HepG2 (cell line): ENCODE measurements at regions not wholly inside any gene's neighbourhood (a gene's known extent, or its start where the extent isn't known, plus 50 kb on each side); places are given as distances from the start of the nearest gene placed in this dataset.

ENCODE experiments used
- ATAC-seq: fragments of 200-7000 bp; cut with Tn5 transposase; 3 replicates; pipeline ENCODE4 v1.9.1; 2020; ENCODE audit warnings: mild to moderate bottlenecking, moderate library complexity
- BruUV-seq: library from RNA; stranded (reverse); fragments of 400-500 nt; replicated peaks from 2 replicates; lab custom pipeline; 2021; lab: Mats Ljungman, UMichigan
- CTCF ChIA-PET: fragments of 300-600 bp; formaldehyde crosslinking; extraction: SDS; loops from one replicate; lab custom pipeline; 2021; ENCODE audit warnings: low total read pairs, inconsistent platforms, low intra/inter-chr PET ratio; lab: Yijun Ruan, JAX
- POLR2A ChIA-PET: fragments of 350-600 bp; sonication (Branson Sonifier 250); formaldehyde crosslinking; loops from one replicate; lab custom pipeline; 2020; ENCODE audit warnings: antibody characterized with exemption, inconsistent platforms; lab: Yijun Ruan, JAX
- DNase-seq: peaks from one replicate; pipeline ENCODE4 v3.0.0-alpha.2; 2015; ENCODE audit warnings: low spot score
- FAIRE-seq: peaks from 3 replicates; lab custom pipeline; 2011; peaks lifted over from hg19 to GRCh38; lab: Jason Lieb, UNC
- H2AFZ ChIP-seq: one replicate; pipeline ENCODE4 v1.6.1; 2011; ENCODE audit warnings: low read length, inconsistent platforms
- H3K27ac ChIP-seq: fragments of 300-600 bp; 3 replicates; pipeline ENCODE4 v1.8.0; 2011; ENCODE audit warnings: mixed run types, mild to moderate bottlenecking, mixed read lengths, low read length, inconsistent platforms; ENCODE audit not compliant: insufficient read depth; ENCODE audit errors: extremely low read length
- H3K27me3 ChIP-seq, 2 experiments: fragments of 200-600 bp in 1 of 2; 2 replicates in 1 of 2; 3 replicates in 1 of 2; pipeline versions ENCODE4 v1.6.0 to v1.8.0; 2011; ENCODE audit warnings: low read length in 2 of 2, mild to moderate bottlenecking in 2 of 2, moderate library complexity in 2 of 2, inconsistent platforms in 1 of 2; ENCODE audit not compliant: insufficient read depth in 2 of 2, control insufficient read depth in 1 of 2
- H3K36me3 ChIP-seq, 2 experiments: fragments of 200-600 bp in 1 of 2; replicated peaks in 1 of 2; 2 replicates in 1 of 2; 3 replicates in 1 of 2; pipeline versions ENCODE4 v1.5.1 to v1.8.0; 2011; ENCODE audit warnings: low read length in 2 of 2, inconsistent platforms in 1 of 2; ENCODE audit not compliant: insufficient read depth in 2 of 2, control insufficient read depth in 1 of 2
- H3K4me1 ChIP-seq: 2 replicates; pipeline ENCODE4 v1.5.1; 2012; ENCODE audit warnings: low read length, inconsistent platforms; ENCODE audit not compliant: insufficient read depth
- H3K4me2 ChIP-seq: 2 replicates; pipeline ENCODE4 v1.6.0; 2011; ENCODE audit warnings: low read depth, low read length, inconsistent platforms
- H3K4me3 ChIP-seq, 3 experiments: fragments of 200-600 bp in 1 of 3; sonication (generic), shearing (Covaris generic) in 1 of 3; replicated peaks in 1 of 3; 2 replicates each; pipeline ENCODE4 v1.5.1; 2011 to 2016; ENCODE audit warnings: low read length in 3 of 3, inconsistent platforms in 2 of 3, low read depth in 2 of 3, mild to moderate bottlenecking in 2 of 3, control low read depth in 1 of 3, mixed read lengths in 1 of 3; ENCODE audit not compliant: insufficient read depth in 1 of 3
- H3K79me2 ChIP-seq: one replicate; pipeline ENCODE4 v1.6.1; 2011; ENCODE audit warnings: low read length, inconsistent platforms; ENCODE audit not compliant: insufficient read depth
- H3K9ac ChIP-seq: 2 replicates; pipeline ENCODE4 v1.6.0; 2011; ENCODE audit warnings: mild to moderate bottlenecking, low read depth, low read length, inconsistent platforms; ENCODE audit not compliant: insufficient read depth
- H3K9me3 ChIP-seq: 2 replicates; pipeline ENCODE4 v1.5.1; 2012; ENCODE audit warnings: mild to moderate bottlenecking, low read length
- H4K20me1 ChIP-seq: 2 replicates; pipeline ENCODE4 v1.6.0; 2011; ENCODE audit warnings: inconsistent platforms, mild to moderate bottlenecking, low read length, moderate library complexity; ENCODE audit not compliant: insufficient read depth
- CENPT ChIP-seq: sonication (generic); formaldehyde crosslinking; IDR thresholded peaks from 2 replicates; pipeline ENCODE4 v1.8.0; 2022; ENCODE audit warnings: low read depth, mild to moderate bottlenecking, moderate library complexity, missing genetic modification reagents
- CHD2 ChIP-seq: IDR thresholded peaks from 2 replicates; pipeline ENCODE4 v1.6.1; 2011; ENCODE audit warnings: low read depth, low read length, improper control_type of control experiment
- FOSL1 ChIP-seq: sonication (generic); formaldehyde crosslinking; IDR thresholded peaks from 2 replicates; pipeline ENCODE4 v1.9.0; 2021; ENCODE audit warnings: missing genetic modification reagents, borderline replicate concordance
- HDAC6 ChIP-seq: fragments of 200-600 bp; sonication (generic); IDR thresholded peaks from 2 replicates; pipeline ENCODE4 v1.7.0; 2017; ENCODE audit warnings: mild to moderate bottlenecking, antibody characterized with exemption, low read length, low read depth
- JUNB ChIP-seq: sonication (generic); formaldehyde crosslinking; IDR thresholded peaks from 2 replicates; pipeline ENCODE4 v1.8.0; 2022; ENCODE audit warnings: missing genetic modification reagents, mild to moderate bottlenecking, borderline replicate concordance
- MLLT10 ChIP-seq: sonication (generic); formaldehyde crosslinking; IDR thresholded peaks from 2 replicates; pipeline ENCODE4 v1.4.0; 2020; ENCODE audit warnings: missing genetic modification reagents
- MTA1 ChIP-seq: sonication (generic); formaldehyde crosslinking; IDR thresholded peaks from 2 replicates; pipeline ENCODE4 v1.4.0; 2020; ENCODE audit warnings: missing genetic modification reagents, mild to moderate bottlenecking, borderline replicate concordance
- SIN3A ChIP-seq: IDR thresholded peaks from 2 replicates; pipeline ENCODE4 v1.6.1; 2011; ENCODE audit warnings: low read depth, mild to moderate bottlenecking, control low read depth, low read length, borderline replicate concordance
- ZFP62 ChIP-seq: sonication (generic); formaldehyde crosslinking; IDR thresholded peaks from 2 replicates; pipeline ENCODE4 v1.4.0; 2020; ENCODE audit warnings: missing genetic modification reagents
- ZNF138 ChIP-seq: sonication (generic); formaldehyde crosslinking; IDR thresholded peaks from 2 replicates; pipeline ENCODE4 v1.5.0; 2020; ENCODE audit warnings: mild to moderate bottlenecking, low read depth, missing genetic modification reagents
- ZNF331 ChIP-seq: sonication (generic); formaldehyde crosslinking; IDR thresholded peaks from 2 replicates; pipeline ENCODE4 v1.4.0; 2020; ENCODE audit warnings: missing genetic modification reagents
- ZNF792 ChIP-seq: IDR thresholded peaks from 2 replicates; pipeline ENCODE4 v1.6.1; 2016
- in situ Hi-C: cut with HindIII; loops from 2 replicates; pipeline ENCODE4 v1.10.0; 2017; ENCODE audit warnings: low pct_unique_long_range_greater_than_20kb; ENCODE audit not compliant: extremely low pct_ligation_motif_present
- intact Hi-C: fragments of 100-400 bp; cut with micrococcal nuclease; formaldehyde crosslinking; loops from one replicate; pipeline ENCODE4 v1.10.0; 2022; ENCODE audit not compliant: unreplicated experiment
- TF ChIP-seq, protein P1 (sequence below): fragments of 450-650 bp; IDR thresholded peaks from 2 replicates; pipeline ENCODE4 v1.6.1; 2017; ENCODE audit warnings: mild to moderate bottlenecking
- TF ChIP-seq, protein P2 (sequence below): sonication (generic); formaldehyde crosslinking; IDR thresholded peaks from 2 replicates; pipeline ENCODE4 v1.9.0; 2022; ENCODE audit warnings: low read depth, missing genetic modification reagents
- TF ChIP-seq, protein P3 (sequence below), 2 experiments: sonication (generic) in 1 of 2; formaldehyde crosslinking in 1 of 2; IDR thresholded peaks; 2 replicates each; pipeline versions ENCODE4 v1.4.0 to v1.6.1; 2016 to 2020; ENCODE audit warnings: borderline replicate concordance in 1 of 2, low read depth in 1 of 2, mild to moderate bottlenecking in 1 of 2, missing genetic modification reagents in 1 of 2

DNA sequence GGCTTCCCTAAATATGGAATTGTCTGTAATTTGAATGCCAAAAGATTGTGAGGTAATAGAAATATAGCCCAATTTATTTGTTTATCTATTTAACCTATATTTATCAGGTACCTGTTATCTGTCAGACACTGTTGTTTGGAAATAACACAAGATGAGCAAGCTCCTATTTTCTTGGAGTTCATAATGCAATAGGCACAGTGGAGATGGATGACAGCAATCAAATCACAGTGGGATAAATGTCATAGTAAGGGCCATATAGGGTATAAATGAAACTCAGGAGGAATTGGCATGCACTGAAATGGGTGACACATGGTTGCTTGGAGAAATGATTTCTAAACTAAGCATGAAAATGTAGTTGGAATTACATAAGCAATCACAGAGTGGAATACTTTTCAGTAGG is 761.8 kb upstream of the MBL2 start:
- H3K36me3 ChIP-seq: no peaks in the 10 kb centered on the region
- H3K27ac ChIP-seq: no peak overlapping the region
- ChIA-PET POLR2A (no interaction called here), CTCF (no interaction called here)
- no peak overlapping the region for H2AFZ ChIP-seq
- ATAC-seq (no peak), FAIRE-seq (no peak), DNase-seq (no peak)
- no peaks in the 10 kb centered on the region for H3K9me3 ChIP-seq
- intact Hi-C loops: no loop called here
- in situ Hi-C loops: no loop called here
- no peak overlapping the region for H3K4me2 ChIP-seq
- H3K4me1 ChIP-seq: no peaks in the 10 kb centered on the region
- H3K4me3 ChIP-seq: no peak overlapping the region
- no peaks in the 10 kb centered on the region for H3K79me2 ChIP-seq
- no peaks in the 10 kb centered on the region; a peak in 1 of 5 replicates for H3K27me3 ChIP-seq
- BruUV-seq: no TSS peak
- no peaks in the 10 kb centered on the region for H4K20me1 ChIP-seq
- H3K9ac ChIP-seq: no peak overlapping the region
- TF ChIP-seq ZFP62 (CRISPR knock-in tag) (no peak), CHD2 (no peak), FOSL1 (CRISPR knock-in tag) (no peak), HDAC6 (no peak), ZNF331 (no peak), MTA1 (CRISPR knock-in tag) (no peak), MLLT10 (CRISPR knock-in tag) (no peak), JUNB (CRISPR knock-in tag) (no peak), CENPT (CRISPR knock-in tag) (no peak), ZNF792 (CRISPR knock-in tag) (no peak), SIN3A (no peak), ZNF138 (CRISPR knock-in tag) (no peak)
- TF ChIP-seq, protein P1, sequence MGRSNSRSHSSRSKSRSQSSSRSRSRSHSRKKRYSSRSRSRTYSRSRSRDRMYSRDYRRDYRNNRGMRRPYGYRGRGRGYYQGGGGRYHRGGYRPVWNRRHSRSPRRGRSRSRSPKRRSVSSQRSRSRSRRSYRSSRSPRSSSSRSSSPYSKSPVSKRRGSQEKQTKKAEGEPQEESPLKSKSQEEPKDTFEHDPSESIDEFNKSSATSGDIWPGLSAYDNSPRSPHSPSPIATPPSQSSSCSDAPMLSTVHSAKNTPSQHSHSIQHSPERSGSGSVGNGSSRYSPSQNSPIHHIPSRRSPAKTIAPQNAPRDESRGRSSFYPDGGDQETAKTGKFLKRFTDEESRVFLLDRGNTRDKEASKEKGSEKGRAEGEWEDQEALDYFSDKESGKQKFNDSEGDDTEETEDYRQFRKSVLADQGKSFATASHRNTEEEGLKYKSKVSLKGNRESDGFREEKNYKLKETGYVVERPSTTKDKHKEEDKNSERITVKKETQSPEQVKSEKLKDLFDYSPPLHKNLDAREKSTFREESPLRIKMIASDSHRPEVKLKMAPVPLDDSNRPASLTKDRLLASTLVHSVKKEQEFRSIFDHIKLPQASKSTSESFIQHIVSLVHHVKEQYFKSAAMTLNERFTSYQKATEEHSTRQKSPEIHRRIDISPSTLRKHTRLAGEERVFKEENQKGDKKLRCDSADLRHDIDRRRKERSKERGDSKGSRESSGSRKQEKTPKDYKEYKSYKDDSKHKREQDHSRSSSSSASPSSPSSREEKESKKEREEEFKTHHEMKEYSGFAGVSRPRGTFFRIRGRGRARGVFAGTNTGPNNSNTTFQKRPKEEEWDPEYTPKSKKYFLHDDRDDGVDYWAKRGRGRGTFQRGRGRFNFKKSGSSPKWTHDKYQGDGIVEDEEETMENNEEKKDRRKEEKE: no peak
- TF ChIP-seq, protein P2, sequence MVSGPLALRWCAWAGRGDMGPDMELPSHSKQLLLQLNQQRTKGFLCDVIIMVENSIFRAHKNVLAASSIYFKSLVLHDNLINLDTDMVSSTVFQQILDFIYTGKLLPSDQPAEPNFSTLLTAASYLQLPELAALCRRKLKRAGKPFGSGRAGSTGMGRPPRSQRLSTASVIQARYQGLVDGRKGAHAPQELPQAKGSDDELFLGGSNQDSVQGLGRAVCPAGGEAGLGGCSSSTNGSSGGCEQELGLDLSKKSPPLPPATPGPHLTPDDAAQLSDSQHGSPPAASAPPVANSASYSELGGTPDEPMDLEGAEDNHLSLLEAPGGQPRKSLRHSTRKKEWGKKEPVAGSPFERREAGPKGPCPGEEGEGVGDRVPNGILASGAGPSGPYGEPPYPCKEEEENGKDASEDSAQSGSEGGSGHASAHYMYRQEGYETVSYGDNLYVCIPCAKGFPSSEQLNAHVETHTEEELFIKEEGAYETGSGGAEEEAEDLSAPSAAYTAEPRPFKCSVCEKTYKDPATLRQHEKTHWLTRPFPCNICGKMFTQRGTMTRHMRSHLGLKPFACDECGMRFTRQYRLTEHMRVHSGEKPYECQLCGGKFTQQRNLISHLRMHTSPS (CRISPR knock-in tag): no peak
- TF ChIP-seq, protein P3, sequence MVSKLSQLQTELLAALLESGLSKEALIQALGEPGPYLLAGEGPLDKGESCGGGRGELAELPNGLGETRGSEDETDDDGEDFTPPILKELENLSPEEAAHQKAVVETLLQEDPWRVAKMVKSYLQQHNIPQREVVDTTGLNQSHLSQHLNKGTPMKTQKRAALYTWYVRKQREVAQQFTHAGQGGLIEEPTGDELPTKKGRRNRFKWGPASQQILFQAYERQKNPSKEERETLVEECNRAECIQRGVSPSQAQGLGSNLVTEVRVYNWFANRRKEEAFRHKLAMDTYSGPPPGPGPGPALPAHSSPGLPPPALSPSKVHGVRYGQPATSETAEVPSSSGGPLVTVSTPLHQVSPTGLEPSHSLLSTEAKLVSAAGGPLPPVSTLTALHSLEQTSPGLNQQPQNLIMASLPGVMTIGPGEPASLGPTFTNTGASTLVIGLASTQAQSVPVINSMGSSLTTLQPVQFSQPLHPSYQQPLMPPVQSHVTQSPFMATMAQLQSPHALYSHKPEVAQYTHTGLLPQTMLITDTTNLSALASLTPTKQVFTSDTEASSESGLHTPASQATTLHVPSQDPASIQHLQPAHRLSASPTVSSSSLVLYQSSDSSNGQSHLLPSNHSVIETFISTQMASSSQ (IDR thresholded peaks at IDR 0.05; ENCODE audit: low read depth): no peak
- TF ChIP-seq, protein P3 (CRISPR knock-in tag; IDR thresholded peaks at IDR 0.05; ENCODE audit: borderline replicate concordance): no peak
